Thoracic aorta (tissue), 2 donors: ENCODE measurements at regions not wholly inside any gene's neighbourhood (a gene's known extent, or its start where the extent isn't known, plus 50 kb on each side); places are given as distances from the start of the nearest gene placed in this dataset.

Experiments used
- ATAC-seq: fragments of 150-250 bp; one replicate; pipeline ENCODE4 v1.8.0; 2017; ENCODE audit warnings: low read depth; ENCODE audit not compliant: insufficient number of reproducible peaks, low FRiP score
- DNase-seq: peaks from one replicate; pipeline ENCODE4 v3.0.0-alpha.2; 2020; ENCODE audit warnings: low spot score
- H3K27ac ChIP-seq, 2 donors: fragments of 200-600 bp; sonication (generic); 1 replicate in 1 of 2; 2 replicates in 1 of 2; pipeline ENCODE4 v1.5.1; 2016; ENCODE audit warnings: mild to moderate bottlenecking in 2 of 2, moderate library complexity in 2 of 2
- H3K27me3 ChIP-seq: fragments of 200-600 bp; sonication (generic); replicated peaks from 2 replicates; pipeline ENCODE4 v1.6.0; 2016; ENCODE audit warnings: mild to moderate bottlenecking; ENCODE audit not compliant: insufficient read depth
- H3K36me3 ChIP-seq: fragments of 200-600 bp; sonication (generic); one replicate; pipeline ENCODE4 v1.5.1; 2016
- H3K4me1 ChIP-seq, 2 donors: fragments of 200-600 bp; sonication (generic); 1 replicate in 1 of 2; 2 replicates in 1 of 2; pipeline versions ENCODE4 v1.5.1 to v1.6.0; 2016; ENCODE audit warnings: low read depth in 2 of 2, mild to moderate bottlenecking in 1 of 2; ENCODE audit not compliant: control insufficient read depth in 1 of 2
- H3K4me3 ChIP-seq: fragments of 200-600 bp; sonication (generic); 2 replicates; pipeline ENCODE4 v1.5.1; 2016; ENCODE audit warnings: mild to moderate bottlenecking
- H3K9me3 ChIP-seq: fragments of 200-600 bp; sonication (generic); 2 replicates; pipeline ENCODE4 v1.5.1; 2016
- TF ChIP-seq, protein P1 (sequence below): fragments of 200-600 bp; sonication (generic); IDR thresholded peaks from one replicate; pipeline ENCODE4 v1.5.1; 2019; ENCODE audit warnings: antibody characterized with exemption

DNA sequence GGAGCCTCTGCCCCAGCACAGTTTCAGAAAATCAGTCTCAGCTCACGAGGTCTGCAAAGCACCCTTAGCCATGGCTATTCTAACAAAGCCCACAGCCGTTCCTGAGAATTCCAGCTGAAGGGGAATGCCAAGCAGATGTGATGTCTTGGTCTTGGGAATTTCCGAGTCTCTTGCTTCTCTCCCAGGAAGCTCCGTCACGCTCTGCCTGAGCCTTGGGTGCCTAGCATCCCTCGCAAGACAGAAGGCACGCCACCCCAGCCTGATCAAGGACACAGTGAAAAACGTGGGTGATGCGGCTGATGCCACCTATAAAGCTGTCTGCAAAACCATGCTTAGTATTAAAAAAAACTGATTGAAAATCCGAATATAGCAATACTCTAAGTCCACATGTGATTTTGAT lies 254.6 kb downstream of the SH3BP4 start:
- DNase-seq: no peak
- no peak overlapping the region for H3K4me3 ChIP-seq

DNA sequence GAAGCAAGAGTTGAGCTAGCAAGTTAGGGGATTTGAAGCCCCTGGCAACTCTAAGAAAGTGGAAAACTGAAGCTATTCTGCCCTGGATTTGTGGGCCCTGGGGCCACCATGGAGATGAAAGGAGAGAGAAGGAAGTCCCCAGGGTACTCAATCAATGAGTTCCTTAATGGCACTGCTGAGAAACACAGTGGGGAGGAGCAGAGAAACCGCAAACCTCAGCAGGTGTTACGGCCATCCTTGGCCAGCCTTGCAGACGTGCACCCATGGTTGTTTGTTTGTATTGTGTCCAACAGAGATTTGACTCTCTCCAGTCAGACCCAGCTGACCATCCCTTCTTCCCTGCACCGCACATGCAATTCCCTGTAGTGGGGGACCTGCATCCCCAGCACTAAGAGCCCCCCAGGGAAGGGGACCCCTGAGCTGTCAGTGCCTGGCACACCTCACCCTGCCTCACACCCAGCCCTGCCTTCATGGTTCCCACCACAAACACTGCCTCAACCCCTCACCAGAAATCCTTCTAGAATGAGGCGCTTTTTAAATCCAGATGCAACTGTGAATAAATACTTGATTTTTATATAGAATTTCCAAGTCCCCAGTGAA lies 255.3 kb downstream of the SH3BP4 start:
- ATAC-seq (no peak), DNase-seq (no peak)
- no peaks in the 10 kb centered on the region for H3K4me1 ChIP-seq
- TF ChIP-seq, protein P1, sequence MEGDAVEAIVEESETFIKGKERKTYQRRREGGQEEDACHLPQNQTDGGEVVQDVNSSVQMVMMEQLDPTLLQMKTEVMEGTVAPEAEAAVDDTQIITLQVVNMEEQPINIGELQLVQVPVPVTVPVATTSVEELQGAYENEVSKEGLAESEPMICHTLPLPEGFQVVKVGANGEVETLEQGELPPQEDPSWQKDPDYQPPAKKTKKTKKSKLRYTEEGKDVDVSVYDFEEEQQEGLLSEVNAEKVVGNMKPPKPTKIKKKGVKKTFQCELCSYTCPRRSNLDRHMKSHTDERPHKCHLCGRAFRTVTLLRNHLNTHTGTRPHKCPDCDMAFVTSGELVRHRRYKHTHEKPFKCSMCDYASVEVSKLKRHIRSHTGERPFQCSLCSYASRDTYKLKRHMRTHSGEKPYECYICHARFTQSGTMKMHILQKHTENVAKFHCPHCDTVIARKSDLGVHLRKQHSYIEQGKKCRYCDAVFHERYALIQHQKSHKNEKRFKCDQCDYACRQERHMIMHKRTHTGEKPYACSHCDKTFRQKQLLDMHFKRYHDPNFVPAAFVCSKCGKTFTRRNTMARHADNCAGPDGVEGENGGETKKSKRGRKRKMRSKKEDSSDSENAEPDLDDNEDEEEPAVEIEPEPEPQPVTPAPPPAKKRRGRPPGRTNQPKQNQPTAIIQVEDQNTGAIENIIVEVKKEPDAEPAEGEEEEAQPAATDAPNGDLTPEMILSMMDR: no peak
- H3K9me3 ChIP-seq: no peaks in the 10 kb centered on the region
- no peak overlapping the region for H3K27ac ChIP-seq
- no peaks in the 10 kb centered on the region for H3K36me3 ChIP-seq
- H3K4me3 ChIP-seq: no peak overlapping the region
- no peaks in the 10 kb centered on the region for H3K27me3 ChIP-seq

More for the DNA sequence above, 254.6 kb downstream of the SH3BP4 start:
- no peaks in the 10 kb centered on the region for H3K4me1 ChIP-seq
- TF ChIP-seq, protein P1: no peak
- ATAC-seq: no peak
- no peaks in the 10 kb centered on the region for H3K9me3 ChIP-seq
- no peak overlapping the region for H3K27ac ChIP-seq
- no peaks in the 10 kb centered on the region for H3K27me3 ChIP-seq
- no peaks in the 10 kb centered on the region for H3K36me3 ChIP-seq

DNA sequence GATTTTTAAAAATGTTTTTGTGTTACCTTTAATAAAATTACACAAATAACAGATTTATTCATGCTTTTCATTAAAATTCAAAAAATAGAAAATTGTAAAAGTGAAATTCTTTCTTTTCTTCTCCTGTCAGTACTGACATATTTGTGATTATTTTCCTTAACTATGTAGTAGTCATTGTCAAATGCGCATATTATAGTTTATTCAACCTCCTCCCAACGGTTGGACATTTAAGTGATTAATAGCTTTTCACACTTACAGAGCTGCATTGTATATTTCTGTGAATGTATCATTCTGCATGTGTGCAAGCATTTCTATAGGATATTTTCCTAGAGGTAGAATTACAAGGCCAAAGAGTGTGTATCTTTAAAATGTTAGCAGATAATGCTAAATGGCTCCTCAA lies 259.2 kb downstream of the SH3BP4 start:
- Histone ChIP-seq H3K4me1 (no peaks in the 10 kb centered on the region), H3K27me3 (no peaks in the 10 kb centered on the region), H3K4me3 (no peak overlapping the region), H3K27ac (no peak overlapping the region), H3K9me3 (no peaks in the 10 kb centered on the region), H3K36me3 (no peaks in the 10 kb centered on the region)
- no peak for ATAC-seq
- no peak for DNase-seq
- TF ChIP-seq, protein P1: no peak

DNA sequence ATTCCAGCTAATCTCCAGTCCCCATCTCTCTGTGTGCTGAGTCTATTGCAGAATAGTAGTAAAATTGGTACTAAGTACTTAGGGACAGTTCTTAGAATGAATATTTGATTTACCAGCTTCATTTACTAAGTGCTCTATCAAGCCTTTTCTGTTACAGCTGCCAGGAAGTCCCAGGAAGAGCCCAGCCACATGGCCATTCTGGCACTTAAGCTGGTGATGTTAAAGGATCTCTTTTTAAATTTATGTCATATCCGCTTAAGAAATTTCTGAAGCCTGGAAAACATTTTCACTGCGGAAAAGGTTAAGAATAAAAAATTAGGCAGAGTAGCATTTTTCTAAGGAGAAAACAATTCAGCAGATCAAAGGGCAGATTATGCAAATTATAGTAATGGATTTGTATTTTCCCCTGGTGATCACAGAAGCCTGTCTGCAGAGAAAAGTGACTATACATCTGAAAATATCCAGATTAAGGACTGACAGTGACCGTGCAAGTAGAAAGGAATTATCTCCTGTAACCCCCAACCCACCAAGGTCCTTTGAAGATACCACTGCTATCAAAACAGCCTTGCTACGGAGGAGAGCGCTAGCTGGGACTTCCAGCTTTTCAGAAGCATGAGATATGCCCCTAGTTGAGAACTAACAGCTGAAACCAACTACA lies 260.8 kb downstream of the SH3BP4 start:
- DNase-seq (no peak), ATAC-seq (no peak)
- TF ChIP-seq, protein P1: no peak
- H3K27ac ChIP-seq: no peak overlapping the region
- no peaks in the 10 kb centered on the region for H3K9me3 ChIP-seq
- H3K27me3 ChIP-seq: no peaks in the 10 kb centered on the region
- no peaks in the 10 kb centered on the region for H3K36me3 ChIP-seq
- no peaks in the 10 kb centered on the region for H3K4me1 ChIP-seq
- H3K4me3 ChIP-seq: no peak overlapping the region

DNA sequence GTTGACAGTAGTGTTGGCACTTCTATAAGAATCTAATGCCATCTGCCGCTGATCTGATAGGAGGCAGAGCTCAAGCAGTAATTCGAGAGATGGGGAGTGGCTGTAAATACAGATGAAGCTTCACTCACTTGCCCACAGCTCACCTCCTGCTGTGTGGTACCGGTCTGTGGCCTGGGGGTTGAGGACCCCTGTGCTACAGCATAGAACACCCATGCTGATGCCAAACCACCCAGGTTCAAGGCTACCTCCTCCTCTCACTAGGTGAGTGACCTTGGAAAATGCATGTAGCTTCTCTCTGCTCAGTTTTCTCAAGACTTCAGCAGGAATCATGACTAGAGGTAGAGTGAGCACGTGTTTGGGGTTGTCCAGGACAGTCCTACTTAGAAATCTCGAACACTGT lies 263.4 kb downstream of the SH3BP4 start:
- TF ChIP-seq, protein P1: no peak
- Histone ChIP-seq H3K27ac (no peak overlapping the region), H3K9me3 (no peaks in the 10 kb centered on the region), H3K27me3 (no peaks in the 10 kb centered on the region), H3K36me3 (no peaks in the 10 kb centered on the region), H3K4me3 (no peak overlapping the region), H3K4me1 (no peaks in the 10 kb centered on the region)
- no peak for ATAC-seq
- DNase-seq: no peak
